HepG2 (cell line): ENCODE measurements at regions not wholly inside any gene's neighbourhood (a gene's known extent, or its start where the extent isn't known, plus 50 kb on each side); places are given as distances from the start of the nearest gene placed in this dataset.

Experiments used
- ATF5 ChIP-seq: sonication (generic); formaldehyde crosslinking; IDR thresholded peaks from 2 replicates; pipeline ENCODE4 v1.4.0; 2020; ENCODE audit warnings: mild to moderate bottlenecking, low read depth, missing genetic modification reagents
- BCL3 ChIP-seq: sonication (generic); formaldehyde crosslinking; IDR thresholded peaks from 2 replicates; pipeline ENCODE4 v1.5.1; 2020; ENCODE audit warnings: mild to moderate bottlenecking, missing genetic modification reagents, moderate library complexity
- DZIP1 ChIP-seq: sonication (generic); formaldehyde crosslinking; IDR thresholded peaks from 2 replicates; pipeline ENCODE4 v1.5.0; 2020; ENCODE audit warnings: mild to moderate bottlenecking, missing genetic modification reagents
- JUNB ChIP-seq: sonication (generic); formaldehyde crosslinking; IDR thresholded peaks from 2 replicates; pipeline ENCODE4 v1.8.0; 2022; ENCODE audit warnings: missing genetic modification reagents, mild to moderate bottlenecking, borderline replicate concordance
- LRRFIP1 ChIP-seq: sonication (generic); formaldehyde crosslinking; conservative IDR thresholded peaks from 2 replicates; pipeline ENCODE4 v1.4.0; 2020; ENCODE audit warnings: missing genetic modification reagents
- MATR3 ChIP-seq: sonication (generic); formaldehyde crosslinking; IDR thresholded peaks from 2 replicates; pipeline ENCODE4 v1.4.0; 2020; ENCODE audit warnings: missing genetic modification reagents
- NFYB ChIP-seq: sonication (generic); formaldehyde crosslinking; IDR thresholded peaks from 2 replicates; pipeline ENCODE4 v1.4.0; 2020; ENCODE audit warnings: missing genetic modification reagents
- RORA ChIP-seq: sonication (generic); formaldehyde crosslinking; IDR thresholded peaks from 2 replicates; pipeline ENCODE4 v1.5.0; 2020; ENCODE audit warnings: mild to moderate bottlenecking, missing genetic modification reagents, moderate library complexity
- RXRA ChIP-seq: sonication (generic); formaldehyde crosslinking; IDR thresholded peaks from 2 replicates; pipeline ENCODE4 v1.5.1; 2020; ENCODE audit warnings: missing genetic modification reagents
- TAF15 ChIP-seq: fragments of 200-400 bp; formaldehyde crosslinking; IDR thresholded peaks from one replicate; pipeline ENCODE4 v1.6.1; 2018; ENCODE audit warnings: mild to moderate bottlenecking, low read depth, low read length; ENCODE audit not compliant: poor library complexity, severe bottlenecking
- ZBED4 ChIP-seq: sonication (generic); formaldehyde crosslinking; IDR thresholded peaks from 2 replicates; pipeline ENCODE4 v1.4.0; 2020; ENCODE audit warnings: missing genetic modification reagents, borderline replicate concordance
- ZBTB34 ChIP-seq: sonication (generic); formaldehyde crosslinking; IDR thresholded peaks from 2 replicates; pipeline ENCODE4 v1.8.0; 2022; ENCODE audit warnings: mild to moderate bottlenecking, missing genetic modification reagents
- ZNF138 ChIP-seq: sonication (generic); formaldehyde crosslinking; IDR thresholded peaks from 2 replicates; pipeline ENCODE4 v1.5.0; 2020; ENCODE audit warnings: mild to moderate bottlenecking, low read depth, missing genetic modification reagents
- ZNF33A ChIP-seq: sonication (generic); formaldehyde crosslinking; IDR thresholded peaks from 2 replicates; pipeline ENCODE4 v1.5.1; 2020; ENCODE audit warnings: missing genetic modification reagents, mild to moderate bottlenecking, moderate library complexity, borderline replicate concordance
- ZNF644 ChIP-seq: IDR thresholded peaks from 2 replicates; pipeline ENCODE4 v1.6.1; 2016; ENCODE audit warnings: low read depth
- ZNF780A ChIP-seq: sonication (generic); formaldehyde crosslinking; IDR thresholded peaks from 2 replicates; pipeline ENCODE4 v1.8.0; 2022; ENCODE audit warnings: mild to moderate bottlenecking, missing genetic modification reagents, moderate library complexity

- TF ChIP-seq BCL3 (CRISPR knock-in tag) (no peak), ZBED4 (CRISPR knock-in tag) (peak; percentile 64), RXRA (CRISPR knock-in tag) (peak; percentile 63; the same call in 1 of the 2 replicates), ZBTB34 (no peak), JUNB (CRISPR knock-in tag) (no peak), LRRFIP1 (CRISPR knock-in tag) (no peak), ZNF644 (CRISPR knock-in tag) (no peak), RORA (CRISPR knock-in tag) (no peak), TAF15 (no peak), ZNF33A (CRISPR knock-in tag) (no peak), ATF5 (0 out of 2 replicates have a peak, but pooled peaks have one; percentile 83), MATR3 (CRISPR knock-in tag) (no peak), NFYB (CRISPR knock-in tag) (peak; percentile 21; the same call in 1 of the 2 replicates), ZNF138 (CRISPR knock-in tag) (no peak), DZIP1 (CRISPR knock-in tag) (peak; percentile 86), ZNF780A (CRISPR knock-in tag) (0 out of 2 replicates have a peak, but pooled peaks have one; percentile 23)
Observed at GRCh38 chr13:50125554-50126262, 110.5 kb downstream of the KCNRG start (continued).
